ENCODE measurements at regions not wholly inside any gene's neighbourhood (a gene's known extent, or its start where the extent isn't known, plus 50 kb on each side); places are given as distances from the start of the nearest gene placed in this dataset.
"Not testable (repeated sequence)": the region's sequence is repeated elsewhere in the genome, so short reads cannot be mapped to it uniquely, and the experiment has no call there.

GRCh38 chr2:228755661-228756060 lies 515.4 kb downstream of the PID1 start:
- TF ChIP-seq EP300, CTCF, POLR2AphosphoS5 (IDR thresholded peaks at IDR 0.05): not testable (repeated sequence)
